ENCODE measurements at regions not wholly inside any gene's neighbourhood (a gene's known extent, or its start where the extent isn't known, plus 50 kb on each side); places are given as distances from the start of the nearest gene placed in this dataset.

GRCh38 chr1:25021591-25022215 lies 91.6 kb upstream of the RUNX3 start:
- ATAC-seq: no peak
- TF ChIP-seq ZFP30 (CRISPR knock-in tag; IDR thresholded peaks at IDR 0.05): no peak
- no peak for TF ChIP-seq CREB5 (CRISPR knock-in tag; IDR thresholded peaks at IDR 0.05; ENCODE audit: low read depth)
- no peak for TF ChIP-seq TOX (CRISPR knock-in tag; IDR thresholded peaks at IDR 0.05; ENCODE audit: borderline replicate concordance)
- no peak for TF ChIP-seq CSDC2 (CRISPR knock-in tag; IDR thresholded peaks at IDR 0.05)
- TF ChIP-seq ZFP3 (CRISPR knock-in tag; IDR thresholded peaks at IDR 0.05): no peak
- no peak for TF ChIP-seq OSR1 (CRISPR knock-in tag; IDR thresholded peaks at IDR 0.05)
- TF ChIP-seq ZC3H10 (CRISPR knock-in tag; IDR thresholded peaks at IDR 0.05): no peak
- TF ChIP-seq TCF4 (CRISPR knock-in tag; IDR thresholded peaks at IDR 0.05; ENCODE audit: borderline replicate concordance): no peak
- TF ChIP-seq ZNF565 (CRISPR knock-in tag; conservative IDR thresholded peaks at IDR 0.05; ENCODE audit: low read depth): no peak
- no peak for TF ChIP-seq ARNTL (CRISPR knock-in tag; IDR thresholded peaks at IDR 0.05; ENCODE audit: borderline replicate concordance, low read depth)
- TF ChIP-seq POU6F1 (CRISPR knock-in tag; IDR thresholded peaks at IDR 0.05; ENCODE audit: borderline replicate concordance, low read depth): no peak
- TF ChIP-seq ZNF70 (CRISPR knock-in tag; IDR thresholded peaks at IDR 0.05): no peak
- TF ChIP-seq ZNF8 (CRISPR knock-in tag; IDR thresholded peaks at IDR 0.05): no peak
- TF ChIP-seq GLIS3 (CRISPR knock-in tag; IDR thresholded peaks at IDR 0.05): no peak
- no peak for TF ChIP-seq CSRNP3 (CRISPR knock-in tag; IDR thresholded peaks at IDR 0.05)
- TF ChIP-seq PPARA (CRISPR knock-in tag; IDR thresholded peaks at IDR 0.05; ENCODE audit: borderline replicate concordance): no peak

- TF ChIP-seq TCF4 (CRISPR knock-in tag; IDR thresholded peaks at IDR 0.05; ENCODE audit: borderline replicate concordance) (no peak), OSR1 (CRISPR knock-in tag; IDR thresholded peaks at IDR 0.05) (no peak), ISL1 (CRISPR knock-in tag; IDR thresholded peaks at IDR 0.05) (no peak), CSDC2 (CRISPR knock-in tag; IDR thresholded peaks at IDR 0.05) (no peak), CREB5 (CRISPR knock-in tag; IDR thresholded peaks at IDR 0.05; ENCODE audit: low read depth) (no peak), BACH2 (CRISPR knock-in tag; IDR thresholded peaks at IDR 0.05; ENCODE audit: borderline replicate concordance) (no peak), ESRRG (CRISPR knock-in tag; IDR thresholded peaks at IDR 0.05) (no peak), PPARA (CRISPR knock-in tag; IDR thresholded peaks at IDR 0.05; ENCODE audit: borderline replicate concordance) (no peak), CSRNP3 (CRISPR knock-in tag; IDR thresholded peaks at IDR 0.05) (no peak), RARB (CRISPR knock-in tag; IDR thresholded peaks at IDR 0.05) (no peak), ZFP3 (CRISPR knock-in tag; IDR thresholded peaks at IDR 0.05) (no peak), POU6F1 (CRISPR knock-in tag; IDR thresholded peaks at IDR 0.05; ENCODE audit: borderline replicate concordance, low read depth) (no peak)
- no peak for ATAC-seq
Measured at GRCh38 chr1:25020851-25021590, 90.9 kb upstream of the RUNX3 start.
